ENCODE measurements at regions not wholly inside any gene's neighbourhood (a gene's known extent, or its start where the extent isn't known, plus 50 kb on each side); places are given as distances from the start of the nearest gene placed in this dataset.
"Not testable (repeated sequence)": the region's sequence is repeated elsewhere in the genome, so short reads cannot be mapped to it uniquely, and the experiment has no call there.

GRCh38 chr2:65782186-65782585 lies 349.8 kb upstream of the SPRED2 start:
- no peak for DNase-seq

GRCh38 chr2:65781756-65782155 lies 349.4 kb upstream of the SPRED2 start:
- DNase-seq = no peak

GRCh38 chr2:65779021-65779420 lies 346.6 kb upstream of the SPRED2 start:
- DNase-seq = no peak

- no peak for DNase-seq
These were observed 345.7 kb upstream of the SPRED2 start for GRCh38 chr2:65778137-65778536.

- peak; percentile 5 for DNase-seq
These were observed 343.4 kb upstream of the SPRED2 start for GRCh38 chr2:65775839-65776238.

GRCh38 chr2:65767946-65768345 lies 335.5 kb upstream of the SPRED2 start:
- DNase-seq = no peak

- no peak for DNase-seq
These were observed 334.4 kb upstream of the SPRED2 start for GRCh38 chr2:65766768-65767267.

- no peak for DNase-seq
These were observed 333.0 kb upstream of the SPRED2 start for GRCh38 chr2:65765376-65765775.

- DNase-seq = no peak
These were observed 329.7 kb upstream of the SPRED2 start for GRCh38 chr2:65762068-65762467.

GRCh38 chr2:65754219-65754618 lies 321.8 kb upstream of the SPRED2 start:
- DNase-seq = no peak

GRCh38 chr2:65751408-65751807 lies 319.0 kb upstream of the SPRED2 start:
- DNase-seq = no peak

GRCh38 chr2:65749545-65749944 lies 317.1 kb upstream of the SPRED2 start:
- peak; percentile 50 for DNase-seq

- not testable (repeated sequence) for DNase-seq
These were observed 315.5 kb upstream of the SPRED2 start for GRCh38 chr2:65747875-65748274.

GRCh38 chr2:65746931-65747675 lies 314.7 kb upstream of the SPRED2 start:
- no peak for DNase-seq

GRCh38 chr2:65744477-65745200 lies 312.2 kb upstream of the SPRED2 start:
- DNase-seq = no peak

GRCh38 chr2:65742977-65743376 lies 310.6 kb upstream of the SPRED2 start:
- no peak for DNase-seq

- DNase-seq = no peak
These were observed 307.5 kb upstream of the SPRED2 start for GRCh38 chr2:65739927-65740326.

GRCh38 chr2:65737452-65738011 lies 305.1 kb upstream of the SPRED2 start:
- peak; percentile 9 for DNase-seq

GRCh38 chr2:65731476-65731875 lies 299.1 kb upstream of the SPRED2 start:
- no peak for DNase-seq

GRCh38 chr2:65730186-65730585 lies 297.8 kb upstream of the SPRED2 start:
- no peak for DNase-seq

GRCh38 chr2:65729246-65729645 lies 296.8 kb upstream of the SPRED2 start:
- DNase-seq = no peak

- no peak for DNase-seq
These were observed 296.2 kb upstream of the SPRED2 start for GRCh38 chr2:65728477-65729180.

GRCh38 chr2:65727816-65728215 lies 295.4 kb upstream of the SPRED2 start:
- no peak for DNase-seq
